ENCODE measurements at regions not wholly inside any gene's neighbourhood (a gene's known extent, or its start where the extent isn't known, plus 50 kb on each side); places are given as distances from the start of the nearest gene placed in this dataset.

DNA sequence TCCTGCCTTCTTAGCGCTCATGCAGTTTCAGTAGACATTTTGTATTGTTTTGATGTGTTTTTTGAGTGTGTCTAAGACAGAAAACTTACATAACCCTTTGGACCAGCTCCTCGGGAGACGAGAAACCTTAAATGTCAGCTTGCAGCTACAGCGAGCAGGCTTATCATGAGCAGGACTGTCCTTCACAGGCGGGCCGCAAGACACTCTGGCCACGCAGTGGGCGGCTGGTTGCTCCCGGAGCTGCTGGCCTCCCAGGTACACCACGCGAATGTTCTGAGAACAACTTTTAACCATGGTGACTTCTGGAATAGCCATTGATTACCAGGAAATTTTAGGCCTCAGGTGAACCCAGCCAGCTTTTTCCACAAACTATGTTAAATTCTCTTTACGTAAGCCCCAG is 164.1 kb upstream of the DIO3 start:
- TF ChIP-seq, protein P1, sequence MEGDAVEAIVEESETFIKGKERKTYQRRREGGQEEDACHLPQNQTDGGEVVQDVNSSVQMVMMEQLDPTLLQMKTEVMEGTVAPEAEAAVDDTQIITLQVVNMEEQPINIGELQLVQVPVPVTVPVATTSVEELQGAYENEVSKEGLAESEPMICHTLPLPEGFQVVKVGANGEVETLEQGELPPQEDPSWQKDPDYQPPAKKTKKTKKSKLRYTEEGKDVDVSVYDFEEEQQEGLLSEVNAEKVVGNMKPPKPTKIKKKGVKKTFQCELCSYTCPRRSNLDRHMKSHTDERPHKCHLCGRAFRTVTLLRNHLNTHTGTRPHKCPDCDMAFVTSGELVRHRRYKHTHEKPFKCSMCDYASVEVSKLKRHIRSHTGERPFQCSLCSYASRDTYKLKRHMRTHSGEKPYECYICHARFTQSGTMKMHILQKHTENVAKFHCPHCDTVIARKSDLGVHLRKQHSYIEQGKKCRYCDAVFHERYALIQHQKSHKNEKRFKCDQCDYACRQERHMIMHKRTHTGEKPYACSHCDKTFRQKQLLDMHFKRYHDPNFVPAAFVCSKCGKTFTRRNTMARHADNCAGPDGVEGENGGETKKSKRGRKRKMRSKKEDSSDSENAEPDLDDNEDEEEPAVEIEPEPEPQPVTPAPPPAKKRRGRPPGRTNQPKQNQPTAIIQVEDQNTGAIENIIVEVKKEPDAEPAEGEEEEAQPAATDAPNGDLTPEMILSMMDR (IDR thresholded peaks at IDR 0.05): no peak
- TF ChIP-seq POLR2AphosphoS5 (IDR thresholded peaks at IDR 0.05): no peak
